Colonic mucosa (tissue), 4 donors: ENCODE measurements at regions not wholly inside any gene's neighbourhood (a gene's known extent, or its start where the extent isn't known, plus 50 kb on each side); places are given as distances from the start of the nearest gene placed in this dataset.

ENCODE experiments used
- DNase-seq: peaks from one replicate; pipeline ENCODE4 v3.0.0-alpha.2; 2020
- H3K27ac ChIP-seq: fragments of 200-600 bp; one replicate; pipeline ENCODE4 v1.8.0; 2021
- H3K27me3 ChIP-seq: fragments of 200-600 bp; one replicate; pipeline ENCODE4 v1.8.0; 2021
- H3K36me3 ChIP-seq: fragments of 200-600 bp; one replicate; pipeline ENCODE4 v1.8.0; 2021
- H3K4me1 ChIP-seq: fragments of 200-600 bp; one replicate; pipeline ENCODE4 v1.8.0; 2021; ENCODE audit warnings: mild to moderate bottlenecking
- H3K4me3 ChIP-seq: fragments of 200-600 bp; one replicate; pipeline ENCODE4 v1.8.0; 2021
- H3K9ac ChIP-seq, 2 donors: one replicate each; pipeline ENCODE4 v1.7.0; 2013; ENCODE audit warnings: control low read depth in 2 of 2, low read depth in 2 of 2, low read length in 2 of 2
- H3K9me3 ChIP-seq: fragments of 200-600 bp; one replicate; pipeline ENCODE4 v1.8.0; 2021
- intact Hi-C: fragments of 100-400 bp; cut with DNase I; formaldehyde crosslinking; loops from one replicate; pipeline ENCODE4 v1.14.1; 2022
- TF ChIP-seq, protein P1 (sequence below): fragments of 200-600 bp; IDR thresholded peaks from one replicate; pipeline ENCODE4 v1.8.0; 2022; ENCODE audit warnings: antibody characterized with exemption, mild to moderate bottlenecking
- donor health status: healthy.
- donor health status: DM: no; HTN: no; CAD: no.
- donor health status: DM: no; HTN: no; CAD: no.

GRCh38 chr6:78523622-78524021 lies 343.7 kb upstream of the IRAK1BP1 start:
- DNase-seq: no peak
- H3K36me3 ChIP-seq: no peaks in the 10 kb centered on the region
- TF ChIP-seq, protein P1, sequence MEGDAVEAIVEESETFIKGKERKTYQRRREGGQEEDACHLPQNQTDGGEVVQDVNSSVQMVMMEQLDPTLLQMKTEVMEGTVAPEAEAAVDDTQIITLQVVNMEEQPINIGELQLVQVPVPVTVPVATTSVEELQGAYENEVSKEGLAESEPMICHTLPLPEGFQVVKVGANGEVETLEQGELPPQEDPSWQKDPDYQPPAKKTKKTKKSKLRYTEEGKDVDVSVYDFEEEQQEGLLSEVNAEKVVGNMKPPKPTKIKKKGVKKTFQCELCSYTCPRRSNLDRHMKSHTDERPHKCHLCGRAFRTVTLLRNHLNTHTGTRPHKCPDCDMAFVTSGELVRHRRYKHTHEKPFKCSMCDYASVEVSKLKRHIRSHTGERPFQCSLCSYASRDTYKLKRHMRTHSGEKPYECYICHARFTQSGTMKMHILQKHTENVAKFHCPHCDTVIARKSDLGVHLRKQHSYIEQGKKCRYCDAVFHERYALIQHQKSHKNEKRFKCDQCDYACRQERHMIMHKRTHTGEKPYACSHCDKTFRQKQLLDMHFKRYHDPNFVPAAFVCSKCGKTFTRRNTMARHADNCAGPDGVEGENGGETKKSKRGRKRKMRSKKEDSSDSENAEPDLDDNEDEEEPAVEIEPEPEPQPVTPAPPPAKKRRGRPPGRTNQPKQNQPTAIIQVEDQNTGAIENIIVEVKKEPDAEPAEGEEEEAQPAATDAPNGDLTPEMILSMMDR: no peak
- H3K9ac ChIP-seq: no peak overlapping the region
- H3K27me3 ChIP-seq: no peaks in the 10 kb centered on the region
- no peak overlapping the region for H3K27ac ChIP-seq
- no peaks in the 10 kb centered on the region for H3K9me3 ChIP-seq
- H3K4me3 ChIP-seq: no peak overlapping the region
- intact Hi-C loops: no loop called here
- no peaks in the 10 kb centered on the region for H3K4me1 ChIP-seq

DNA sequence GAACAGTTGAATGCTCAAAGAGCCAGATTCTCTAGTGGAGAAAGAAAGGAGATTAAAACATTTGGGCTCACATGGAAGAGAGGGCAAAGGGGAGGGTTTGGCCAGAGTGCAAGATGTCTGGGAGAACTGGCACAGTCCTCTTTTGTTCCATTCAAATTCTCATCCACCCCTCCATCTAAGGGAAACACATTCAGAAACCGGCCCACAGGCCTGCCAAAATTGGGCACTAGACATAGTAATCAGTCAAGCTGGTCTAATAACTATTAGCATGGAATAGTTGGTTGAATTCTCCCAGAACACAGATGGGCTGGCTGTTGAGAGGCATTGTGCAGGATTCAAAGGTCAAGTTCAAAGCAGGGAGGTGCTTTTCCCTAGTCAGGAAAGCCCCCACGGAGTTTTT lies 341.4 kb upstream of the IRAK1BP1 start:
- Histone ChIP-seq H3K4me1 (no peaks in the 10 kb centered on the region), H3K9me3 (no peaks in the 10 kb centered on the region), H3K27me3 (no peaks in the 10 kb centered on the region), H3K9ac (no peak overlapping the region), H3K27ac (no peak overlapping the region), H3K4me3 (no peak overlapping the region), H3K36me3 (no peaks in the 10 kb centered on the region)
- TF ChIP-seq, protein P1: no peak
- DNase-seq: no peak
- intact Hi-C loops: no loop called here

DNA sequence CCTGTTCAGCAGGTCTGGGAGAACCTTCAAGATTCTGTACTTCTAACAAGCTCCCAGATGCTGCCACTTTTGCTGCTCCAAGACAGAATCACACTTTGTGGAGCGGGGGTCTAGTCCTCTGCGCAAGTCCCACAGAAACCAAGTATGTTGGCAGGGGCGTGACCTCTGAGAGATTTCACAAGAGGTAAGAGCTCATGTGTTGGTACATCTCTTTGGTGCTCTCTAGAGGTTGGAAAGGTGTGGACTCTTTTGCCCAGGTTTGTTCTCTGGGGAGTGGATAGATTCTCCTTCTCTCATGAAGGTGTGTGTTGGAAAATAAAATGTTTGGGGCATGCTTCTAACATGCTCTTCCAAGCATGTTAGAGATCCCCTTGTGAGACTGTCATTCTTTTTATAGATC lies 340.9 kb upstream of the IRAK1BP1 start:
- intact Hi-C loops: no loop called here

DNA sequence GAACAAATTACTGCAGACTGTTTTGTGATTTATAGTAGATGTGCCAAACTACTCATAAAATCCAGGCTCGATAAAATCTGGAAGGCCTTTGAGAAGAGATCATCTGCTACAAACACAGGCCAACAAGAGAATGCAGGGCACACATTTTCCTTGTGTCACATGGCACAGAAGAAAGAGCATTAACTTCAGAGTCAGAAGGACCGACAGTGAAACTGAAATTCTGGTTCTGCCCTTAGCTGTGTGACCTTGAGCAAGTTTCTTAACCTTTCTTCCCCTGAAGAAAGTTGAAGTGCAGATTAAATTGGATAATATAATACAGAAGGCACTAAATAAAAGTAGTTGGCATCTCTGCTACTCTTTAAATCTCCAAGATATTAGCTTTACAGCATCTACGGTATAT lies 338.4 kb upstream of the IRAK1BP1 start:
- H3K4me1 ChIP-seq: no peaks in the 10 kb centered on the region
- H3K27me3 ChIP-seq: no peaks in the 10 kb centered on the region
- intact Hi-C loops: no loop called here
- H3K4me3 ChIP-seq: no peak overlapping the region
- no peak overlapping the region for H3K27ac ChIP-seq
- TF ChIP-seq, protein P1: no peak
- DNase-seq: no peak
- no peaks in the 10 kb centered on the region for H3K36me3 ChIP-seq
- no peaks in the 10 kb centered on the region for H3K9me3 ChIP-seq
- no peak overlapping the region for H3K9ac ChIP-seq

More for the DNA sequence above, 340.9 kb upstream of the IRAK1BP1 start:
- H3K27me3 ChIP-seq: no peaks in the 10 kb centered on the region
- TF ChIP-seq, protein P1: no peak
- no peak overlapping the region for H3K9ac ChIP-seq
- no peaks in the 10 kb centered on the region for H3K36me3 ChIP-seq
- no peak overlapping the region for H3K4me3 ChIP-seq
- no peak overlapping the region for H3K27ac ChIP-seq
- H3K4me1 ChIP-seq: no peaks in the 10 kb centered on the region
- H3K9me3 ChIP-seq: no peaks in the 10 kb centered on the region
- DNase-seq: no peak

DNA sequence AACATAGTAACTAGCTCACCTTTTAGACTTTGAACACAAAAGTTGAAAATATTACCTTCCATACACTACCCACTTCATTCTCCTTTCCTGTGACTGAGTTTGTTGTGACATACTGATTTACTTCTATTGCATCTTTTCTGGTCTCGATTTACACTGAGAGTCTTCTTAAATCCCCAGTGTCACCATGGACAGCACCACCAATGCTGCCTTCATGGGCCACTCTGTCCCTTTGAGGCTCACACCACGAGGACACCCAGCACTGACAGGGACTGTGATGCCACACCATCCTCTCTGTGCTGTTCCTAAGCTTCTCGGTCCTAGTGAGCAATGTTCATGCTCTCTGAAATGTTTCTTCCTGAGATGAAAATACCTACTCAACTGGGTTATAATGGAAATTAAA lies 337.1 kb upstream of the IRAK1BP1 start:
- no peaks in the 10 kb centered on the region for H3K27me3 ChIP-seq
- no peak overlapping the region for H3K9ac ChIP-seq
- H3K27ac ChIP-seq: no peak overlapping the region
- intact Hi-C loops: no loop called here
- no peak overlapping the region for H3K4me3 ChIP-seq
- H3K36me3 ChIP-seq: no peaks in the 10 kb centered on the region
- no peaks in the 10 kb centered on the region for H3K9me3 ChIP-seq
- no peaks in the 10 kb centered on the region for H3K4me1 ChIP-seq
- TF ChIP-seq, protein P1: no peak
- no peak for DNase-seq

GRCh38 chr6:78533426-78533825 lies 333.9 kb upstream of the IRAK1BP1 start:
- Histone ChIP-seq H3K27ac (no peak overlapping the region), H3K4me3 (no peak overlapping the region), H3K36me3 (no peaks in the 10 kb centered on the region), H3K9me3 (no peaks in the 10 kb centered on the region), H3K27me3 (no peaks in the 10 kb centered on the region), H3K9ac (no peak overlapping the region), H3K4me1 (no peaks in the 10 kb centered on the region)
- TF ChIP-seq, protein P1: no peak
- intact Hi-C loops: no loop called here
- DNase-seq: no peak
